NT2/D1 (cell line): ENCODE measurements at regions not wholly inside any gene's neighbourhood (a gene's known extent, or its start where the extent isn't known, plus 50 kb on each side); places are given as distances from the start of the nearest gene placed in this dataset.

ENCODE experiments used
- DNase-seq: peaks from one replicate; pipeline ENCODE4 v3.0.0-alpha.2; 2011; ENCODE audit warnings: low read depth, low spot score
- H3K27me3 ChIP-seq: 2 replicates; pipeline ENCODE4 v1.6.0; 2011; ENCODE audit warnings: mild to moderate bottlenecking; ENCODE audit not compliant: insufficient read length, insufficient read depth
- H3K36me3 ChIP-seq: 2 replicates; pipeline ENCODE4 v1.6.1; 2011; ENCODE audit warnings: mild to moderate bottlenecking, low read length, mixed read lengths; ENCODE audit not compliant: insufficient read depth, insufficient read length
- H3K4me1 ChIP-seq: 2 replicates; pipeline ENCODE4 v1.5.1; 2011; ENCODE audit not compliant: insufficient read depth, insufficient read length
- H3K4me3 ChIP-seq: 2 replicates; pipeline ENCODE4 v1.5.1; 2011; ENCODE audit warnings: low read depth; ENCODE audit not compliant: insufficient read length
- H3K9ac ChIP-seq: 2 replicates; pipeline ENCODE4 v1.6.0; 2011; ENCODE audit warnings: low read depth; ENCODE audit not compliant: insufficient read length
- H3K9me3 ChIP-seq: 2 replicates; pipeline ENCODE4 v1.5.1; 2011; ENCODE audit warnings: mild to moderate bottlenecking, low read length; ENCODE audit not compliant: insufficient read depth
- SUZ12 ChIP-seq: IDR thresholded peaks from 2 replicates; pipeline ENCODE4 v1.6.1; 2011; ENCODE audit not compliant: insufficient read length, insufficient read depth; ENCODE audit errors: extremely low read depth
- YY1 ChIP-seq: IDR thresholded peaks from 2 replicates; pipeline ENCODE4 v1.6.1; 2011; ENCODE audit not compliant: insufficient read length, insufficient read depth
- ZNF274 ChIP-seq: IDR thresholded peaks from 2 replicates; pipeline ENCODE4 v1.6.1; 2011; ENCODE audit warnings: mild to moderate bottlenecking, low read depth, low read length

DNA sequence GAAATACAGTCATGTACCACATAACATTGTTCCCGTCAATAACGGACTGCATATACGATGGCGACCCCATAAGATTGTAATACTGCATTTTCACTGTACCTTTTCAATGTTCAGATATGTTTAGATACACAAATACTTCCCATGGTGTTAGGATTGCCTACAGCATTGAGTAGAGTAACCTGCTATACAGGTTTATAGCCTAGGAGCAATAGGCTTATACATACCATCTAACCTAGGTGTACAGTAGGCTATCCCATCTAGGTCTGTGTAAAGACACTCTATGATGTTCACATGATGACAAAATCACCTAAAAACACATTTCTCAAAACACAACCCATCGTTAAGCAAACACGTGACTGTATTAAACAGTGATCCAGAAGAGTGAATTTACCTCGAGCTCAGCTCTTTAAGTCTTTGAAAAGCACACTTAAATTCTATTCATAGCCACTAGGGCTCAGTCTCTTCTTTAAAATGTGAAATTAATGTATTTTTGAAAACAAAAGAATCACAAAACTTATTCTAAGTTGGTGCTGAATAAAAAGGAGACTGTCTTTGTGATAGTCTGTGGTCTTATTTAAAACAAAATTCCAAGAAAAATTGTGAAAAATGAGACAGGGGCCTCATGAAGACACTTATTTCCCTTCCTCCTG is 239.1 kb upstream of the ARID2 start:
- Histone ChIP-seq H3K36me3 (no peaks in the 10 kb centered on the region), H3K4me3 (no peak overlapping the region), H3K27me3 (no peaks in the 10 kb centered on the region), H3K9ac (no peak overlapping the region), H3K9me3 (peaks cover 7% of the 10 kb centered on the region; the same call in 1 of the 2 replicates), H3K4me1 (no peaks in the 10 kb centered on the region)
- no peak for TF ChIP-seq ZNF274
- TF ChIP-seq YY1, result no peak
- TF ChIP-seq SUZ12, result no peak
- DNase-seq, result no peak

DNA sequence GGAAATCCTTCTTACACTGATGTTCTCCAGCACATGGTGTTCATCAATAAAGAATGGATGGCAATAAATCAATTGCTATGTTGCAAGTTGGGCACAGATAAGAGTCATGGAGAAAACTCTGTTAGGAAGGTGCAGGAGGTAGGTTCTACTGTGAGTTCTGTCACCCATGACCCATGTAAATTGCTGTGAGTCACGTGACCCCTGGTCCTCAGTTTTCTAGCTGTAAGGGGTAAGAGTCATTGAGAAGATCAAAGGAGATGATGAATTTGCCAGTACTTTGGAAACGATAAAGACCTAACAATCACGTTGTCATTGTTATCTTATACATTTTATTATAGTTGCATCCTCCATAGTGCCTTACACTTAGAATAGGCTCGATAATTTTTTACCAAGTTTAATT is 235.2 kb upstream of the ARID2 start:
- Histone ChIP-seq H3K4me3 (no peak overlapping the region), H3K4me1 (no peaks in the 10 kb centered on the region), H3K27me3 (no peaks in the 10 kb centered on the region), H3K9me3 (peaks cover 7% of the 10 kb centered on the region; the same call in 1 of the 2 replicates), H3K36me3 (no peaks in the 10 kb centered on the region), H3K9ac (no peak overlapping the region)
- TF ChIP-seq ZNF274, result no peak
- no peak for TF ChIP-seq SUZ12
- no peak for TF ChIP-seq YY1
- DNase-seq, result no peak

DNA sequence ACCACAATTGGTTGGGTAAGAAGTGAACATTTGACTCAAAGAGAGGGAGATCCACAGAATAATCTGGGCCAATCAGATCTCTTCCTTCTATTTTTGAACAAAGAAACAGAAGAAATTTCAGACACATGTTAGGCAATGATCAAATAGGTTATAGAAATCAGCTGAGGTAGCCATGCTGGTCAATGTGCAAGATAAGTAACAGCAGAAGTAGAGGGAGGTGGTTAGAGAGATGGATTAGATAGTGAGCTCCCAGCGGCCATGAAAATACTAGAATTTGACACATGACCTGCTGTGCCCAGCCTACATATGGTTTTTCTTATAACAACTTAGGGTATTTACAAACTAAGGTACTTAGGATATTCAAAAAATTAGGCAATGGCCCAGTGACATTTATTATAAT is 230.9 kb upstream of the ARID2 start:
- no peaks in the 10 kb centered on the region for H3K36me3 ChIP-seq
- no peaks in the 10 kb centered on the region for H3K27me3 ChIP-seq
- DNase-seq, result no peak
- no peak overlapping the region for H3K9ac ChIP-seq
- TF ChIP-seq YY1 (no peak), SUZ12 (no peak), ZNF274 (no peak)
- no peaks in the 10 kb centered on the region for H3K9me3 ChIP-seq
- H3K4me1 ChIP-seq, result no peaks in the 10 kb centered on the region
- no peak overlapping the region for H3K4me3 ChIP-seq

DNA sequence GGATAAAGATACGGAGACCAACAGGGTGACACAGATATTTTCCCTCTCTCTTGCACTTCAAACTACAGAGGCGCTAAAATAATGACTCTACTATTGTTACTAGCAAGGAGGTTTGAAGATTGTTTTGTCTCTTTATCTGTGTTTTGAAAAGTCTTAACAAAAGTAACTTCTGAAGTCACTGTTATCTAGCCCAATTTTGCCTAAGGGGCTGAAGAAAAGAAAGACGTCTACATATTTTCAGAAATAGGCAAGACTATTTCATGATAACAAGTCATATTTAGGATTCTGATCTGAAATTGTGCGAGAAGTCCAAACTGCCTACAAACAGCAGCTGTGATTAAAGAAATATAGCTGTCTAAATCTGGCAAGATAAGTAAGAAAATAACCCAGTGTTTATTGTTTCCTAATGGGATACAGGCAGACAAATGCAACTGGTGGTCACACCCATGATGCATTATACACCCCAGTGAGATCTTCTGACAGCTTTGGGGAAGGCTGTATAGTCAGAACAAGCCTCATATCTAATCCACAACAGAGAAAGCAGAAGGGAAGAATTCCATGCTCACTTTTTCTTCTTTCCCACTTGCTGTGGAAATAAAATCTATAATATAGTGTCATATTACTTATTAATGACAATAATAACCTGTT is 226.9 kb upstream of the ARID2 start:
- H3K9me3 ChIP-seq, result no peaks in the 10 kb centered on the region
- no peaks in the 10 kb centered on the region for H3K4me1 ChIP-seq
- TF ChIP-seq ZNF274 (no peak), YY1 (no peak), SUZ12 (no peak)
- no peak for DNase-seq
- no peaks in the 10 kb centered on the region for H3K27me3 ChIP-seq
- H3K4me3 ChIP-seq, result no peak overlapping the region
- no peaks in the 10 kb centered on the region for H3K36me3 ChIP-seq
- no peak overlapping the region for H3K9ac ChIP-seq

DNA sequence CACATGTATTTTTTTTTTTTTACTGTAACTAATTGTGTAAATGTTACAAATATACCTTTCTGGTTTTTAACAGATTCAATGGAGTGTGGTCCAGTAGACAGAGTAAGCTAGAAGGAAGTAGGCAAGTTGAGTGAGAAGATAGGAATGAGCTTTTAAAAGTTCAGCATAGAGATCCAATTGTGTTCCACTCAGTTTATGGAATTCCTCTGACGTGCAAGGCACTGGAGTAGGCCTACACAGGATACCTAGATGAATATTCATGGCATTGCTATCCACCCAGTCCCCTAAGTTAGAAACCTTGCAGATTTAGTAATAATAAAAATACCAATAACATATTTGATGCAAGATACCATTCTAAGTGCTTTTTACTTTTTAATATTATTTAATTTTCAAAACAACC is 225.6 kb upstream of the ARID2 start:
- no peak for DNase-seq
- no peaks in the 10 kb centered on the region for H3K27me3 ChIP-seq
- no peaks in the 10 kb centered on the region for H3K9me3 ChIP-seq
- no peak overlapping the region for H3K4me3 ChIP-seq
- TF ChIP-seq YY1, result no peak
- TF ChIP-seq ZNF274, result no peak
- no peak for TF ChIP-seq SUZ12
- H3K4me1 ChIP-seq, result no peaks in the 10 kb centered on the region
- no peaks in the 10 kb centered on the region for H3K36me3 ChIP-seq
- H3K9ac ChIP-seq, result no peak overlapping the region

DNA sequence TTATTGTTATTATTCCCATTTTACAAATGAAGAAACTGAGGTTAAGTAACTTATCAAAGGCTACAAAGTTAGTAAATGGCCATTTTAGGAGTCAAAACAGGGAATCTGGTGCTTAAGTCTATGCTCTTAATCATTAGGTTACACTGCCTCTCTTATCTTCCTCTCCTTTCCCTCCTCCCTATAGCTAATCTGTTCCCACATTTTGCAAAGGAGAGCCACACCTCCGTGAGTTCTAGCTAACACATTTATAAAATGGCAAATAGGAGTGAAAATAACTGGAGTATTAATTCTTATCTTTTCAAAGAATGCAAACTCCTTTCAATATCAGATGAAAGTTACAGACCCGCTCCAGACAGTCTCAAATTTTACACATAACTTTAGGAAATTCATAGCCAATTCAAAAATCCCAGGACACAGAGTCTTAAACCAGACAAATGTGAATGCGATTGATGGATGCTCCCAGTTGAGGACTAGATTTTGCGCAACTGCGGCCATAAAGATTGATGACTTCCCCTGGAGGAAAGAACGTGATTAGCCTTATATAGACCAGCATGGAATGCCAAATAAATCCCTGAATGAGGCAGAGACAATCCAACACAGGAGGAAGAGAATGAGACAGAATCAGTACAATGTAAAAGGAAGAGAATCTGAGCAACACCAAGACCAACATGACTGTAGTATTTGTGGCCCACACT is 225.0 kb upstream of the ARID2 start:
- Histone ChIP-seq H3K27me3 (no peaks in the 10 kb centered on the region), H3K4me1 (no peaks in the 10 kb centered on the region), H3K4me3 (no peak overlapping the region), H3K9ac (no peak overlapping the region), H3K9me3 (no peaks in the 10 kb centered on the region), H3K36me3 (no peaks in the 10 kb centered on the region)
- DNase-seq, result no peak
- TF ChIP-seq YY1 (no peak), SUZ12 (no peak), ZNF274 (no peak)

DNA sequence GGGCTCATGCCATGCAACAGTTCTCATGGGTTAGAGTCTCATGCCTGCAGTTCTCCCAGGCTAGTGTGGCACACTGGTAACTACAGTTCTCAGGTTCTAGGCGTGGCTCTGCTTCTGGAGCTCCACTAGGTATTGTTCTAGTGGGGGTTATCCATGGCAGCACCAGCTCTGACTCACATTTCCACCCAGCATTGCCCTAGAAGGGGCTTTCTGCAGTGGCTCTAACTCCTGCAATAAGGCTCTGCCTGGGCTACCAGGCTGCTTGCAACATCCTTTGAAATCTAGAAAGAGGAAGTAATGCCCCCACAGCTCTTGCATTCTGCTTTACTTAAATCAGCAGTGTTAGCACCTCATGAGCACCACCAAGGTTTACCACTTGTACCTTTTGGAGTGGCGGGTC is 220.3 kb upstream of the ARID2 start:
- Histone ChIP-seq H3K9me3 (peaks cover 7% of the 10 kb centered on the region; the same call in 1 of the 2 replicates), H3K9ac (no peak overlapping the region), H3K4me3 (no peak overlapping the region), H3K27me3 (no peaks in the 10 kb centered on the region), H3K4me1 (no peaks in the 10 kb centered on the region), H3K36me3 (no peaks in the 10 kb centered on the region)
- no peak for DNase-seq
- TF ChIP-seq ZNF274 (no peak), YY1 (no peak), SUZ12 (no peak)
